Stimulated activated effector memory CD8-positive, alpha-beta T cell treated with anti-CD3 and anti-CD28 coated beads, Interleukin-12 subunit alpha, Interleukin-12 subunit beta, amount 100 ng/mL, for 72 hours (primary cell): ENCODE measurements at regions not wholly inside any gene's neighbourhood (a gene's known extent, or its start where the extent isn't known, plus 50 kb on each side); places are given as distances from the start of the nearest gene placed in this dataset.
A peak's percentile ranks its signal among the peaks of the same experiment; 100 is the strongest.

Source experiments
- ATAC-seq: fragments of 150-1000 bp; cut with Tn5 transposase; 2 replicates; pipeline ENCODE4 v1.10.0; 2021
- DNase-seq, 2 donors: peaks; one replicate each; pipeline ENCODE4 v3.0.0; 2021 to 2022; ENCODE audit warnings: low spot score in 2 of 2
- H3K27ac Mint-ChIP-seq: one replicate; pipeline ENCODE4 v1.8.0; 2022; ENCODE audit warnings: mild to moderate bottlenecking, mixed read lengths
- H3K36me3 Mint-ChIP-seq: one replicate; pipeline ENCODE4 v1.8.0; 2022; ENCODE audit warnings: mild to moderate bottlenecking, mixed read lengths
- H3K4me1 Mint-ChIP-seq: one replicate; pipeline ENCODE4 v1.8.0; 2022; ENCODE audit warnings: mixed read lengths
- H3K4me3 Mint-ChIP-seq: one replicate; pipeline ENCODE4 v1.8.0; 2022; ENCODE audit warnings: mild to moderate bottlenecking, mixed read lengths
- H3K9me3 Mint-ChIP-seq: one replicate; pipeline ENCODE4 v1.8.0; 2022; ENCODE audit warnings: mixed read lengths

GRCh38 chr18:34972765-34973414, 68.3 kb upstream of the MAPRE2 start:
- H3K4me3 Mint-ChIP-seq, result no peak overlapping the region
- no peak for DNase-seq
- peaks cover 14% of the 10 kb centered on the region for H3K4me1 Mint-ChIP-seq
- no peaks in the 10 kb centered on the region for H3K36me3 Mint-ChIP-seq
- no peaks in the 10 kb centered on the region for H3K9me3 Mint-ChIP-seq
- no peak for ATAC-seq
- H3K27ac Mint-ChIP-seq, result no peak overlapping the region

- DNase-seq (no peak), ATAC-seq (no peak)
- H3K27ac Mint-ChIP-seq, result no peak overlapping the region
- no peaks in the 10 kb centered on the region for H3K9me3 Mint-ChIP-seq
- H3K4me3 Mint-ChIP-seq, result peak overlapping the region; percentile 78
- no peaks in the 10 kb centered on the region for H3K36me3 Mint-ChIP-seq
- H3K4me1 Mint-ChIP-seq, result peaks cover 29% of the 10 kb centered on the region
Observed at GRCh38 chr18:34976123-34976522, 65.1 kb upstream of the MAPRE2 start.

- ATAC-seq (no peak), DNase-seq (no peak)
- Mint-ChIP-seq H3K4me3 (peak overlapping the region; percentile 78), H3K4me1 (peaks cover 29% of the 10 kb centered on the region), H3K9me3 (no peaks in the 10 kb centered on the region), H3K27ac (no peak overlapping the region), H3K36me3 (no peaks in the 10 kb centered on the region)
Observed at GRCh38 chr18:34976534-34976898, 64.7 kb upstream of the MAPRE2 start.

GRCh38 chr18:34976899-34977837, 64.0 kb upstream of the MAPRE2 start:
- H3K4me3 Mint-ChIP-seq, result peak overlapping the region; percentile 78
- ATAC-seq, result peak; percentile 77
- H3K4me1 Mint-ChIP-seq, result peaks cover 29% of the 10 kb centered on the region
- DNase-seq, result peak; percentile 49 to 82
- H3K27ac Mint-ChIP-seq, result no peak overlapping the region
- no peaks in the 10 kb centered on the region for H3K9me3 Mint-ChIP-seq
- no peaks in the 10 kb centered on the region for H3K36me3 Mint-ChIP-seq

- peaks cover 29% of the 10 kb centered on the region for H3K4me1 Mint-ChIP-seq
- peak overlapping the region; percentile 78 for H3K4me3 Mint-ChIP-seq
- H3K36me3 Mint-ChIP-seq, result no peaks in the 10 kb centered on the region
- no peaks in the 10 kb centered on the region for H3K9me3 Mint-ChIP-seq
- peak overlapping the region; percentile 21 for H3K27ac Mint-ChIP-seq
- peak; percentile 24 to 66 for DNase-seq
- peak; percentile 53 for ATAC-seq
Observed at GRCh38 chr18:34977838-34978532, 63.2 kb upstream of the MAPRE2 start.

- peaks cover 29% of the 10 kb centered on the region for H3K4me1 Mint-ChIP-seq
- peak overlapping the region; percentile 21 for H3K27ac Mint-ChIP-seq
- DNase-seq (no peak), ATAC-seq (no peak)
- no peaks in the 10 kb centered on the region for H3K9me3 Mint-ChIP-seq
- H3K4me3 Mint-ChIP-seq, result peak overlapping the region; percentile 78
- no peaks in the 10 kb centered on the region for H3K36me3 Mint-ChIP-seq
Observed at GRCh38 chr18:34978533-34978893, 62.7 kb upstream of the MAPRE2 start.

GRCh38 chr18:34978953-34979608, 62.1 kb upstream of the MAPRE2 start:
- DNase-seq (peak; percentile 43 to 78), ATAC-seq (peak; percentile 89)
- Mint-ChIP-seq H3K27ac (peak overlapping the region; percentile 21), H3K4me1 (peaks cover 29% of the 10 kb centered on the region), H3K9me3 (no peaks in the 10 kb centered on the region), H3K4me3 (peak overlapping the region; percentile 78), H3K36me3 (no peaks in the 10 kb centered on the region)

- no peak for ATAC-seq
Observed at GRCh38 chr18:34981487-34981886, 59.7 kb upstream of the MAPRE2 start.

GRCh38 chr18:34985963-34986362, 55.2 kb upstream of the MAPRE2 start:
- ATAC-seq (no peak), DNase-seq (no peak)
- Mint-ChIP-seq H3K4me1 (no peaks in the 10 kb centered on the region), H3K4me3 (no peak overlapping the region), H3K9me3 (no peaks in the 10 kb centered on the region), H3K36me3 (no peaks in the 10 kb centered on the region), H3K27ac (no peak overlapping the region)

More at GRCh38 chr18:34981487-34981886, 59.7 kb upstream of the MAPRE2 start:
- H3K4me3 Mint-ChIP-seq, result no peak overlapping the region
- DNase-seq, result no peak
- peaks cover 24% of the 10 kb centered on the region for H3K4me1 Mint-ChIP-seq
- no peaks in the 10 kb centered on the region for H3K36me3 Mint-ChIP-seq
- no peak overlapping the region for H3K27ac Mint-ChIP-seq
- H3K9me3 Mint-ChIP-seq, result no peaks in the 10 kb centered on the region

- no peak for DNase-seq
- Mint-ChIP-seq H3K4me1 (peaks cover 7% of the 10 kb centered on the region), H3K27ac (no peak overlapping the region), H3K36me3 (no peaks in the 10 kb centered on the region), H3K4me3 (no peak overlapping the region), H3K9me3 (no peaks in the 10 kb centered on the region)
- ATAC-seq, result no peak
Observed at GRCh38 chr18:34990597-34990996, 50.6 kb upstream of the MAPRE2 start.

GRCh38 chr18:34991152-34991551, 50.1 kb upstream of the MAPRE2 start:
- Mint-ChIP-seq H3K9me3 (no peaks in the 10 kb centered on the region), H3K27ac (no peak overlapping the region), H3K36me3 (no peaks in the 10 kb centered on the region), H3K4me1 (peaks cover 7% of the 10 kb centered on the region), H3K4me3 (no peak overlapping the region)
- DNase-seq (no peak), ATAC-seq (no peak)
